Gastrocnemius medialis (tissue), 4 donors: ENCODE measurements at regions not wholly inside any gene's neighbourhood (a gene's known extent, or its start where the extent isn't known, plus 50 kb on each side); places are given as distances from the start of the nearest gene placed in this dataset.

Experiments used
- ATAC-seq, 2 donors: fragments of 150-250 bp; one replicate each; pipeline ENCODE4 v1.9.1; 2016
- DNase-seq, 2 donors: peaks; one replicate each; pipeline ENCODE4 v3.0.0-alpha.2; 2019
- H3K27ac ChIP-seq, 4 donors: fragments of 200-600 bp; sonication (generic); 1 replicate in 1 of 4; 2 replicates in 3 of 4; pipeline ENCODE4 v1.5.1; 2016 to 2018; ENCODE audit warnings: mild to moderate bottlenecking in 2 of 4, moderate library complexity in 1 of 4
- H3K27me3 ChIP-seq, 3 donors: fragments of 200-600 bp; sonication (generic) in 2 of 3; 1 replicate in 1 of 3; 2 replicates in 2 of 3; pipeline versions ENCODE4 v1.5.1 to v1.6.0; 2016 to 2019; ENCODE audit warnings: mild to moderate bottlenecking in 1 of 3, moderate library complexity in 1 of 3
- H3K36me3 ChIP-seq, 2 donors: fragments of 200-600 bp; sonication (generic) in 1 of 2; one replicate each; pipeline ENCODE4 v1.5.1; 2017 to 2018
- H3K4me1 ChIP-seq, 2 donors: fragments of 200-600 bp; sonication (generic) in 1 of 2; one replicate each; pipeline ENCODE4 v1.5.1; 2016 to 2017; ENCODE audit warnings: mild to moderate bottlenecking in 2 of 2
- H3K4me3 ChIP-seq, 4 donors: fragments of 200-600 bp; sonication (generic) in 3 of 4; 1 replicate in 1 of 4; 2 replicates in 3 of 4; pipeline ENCODE4 v1.5.1; 2016 to 2019; ENCODE audit warnings: mild to moderate bottlenecking in 2 of 4
- H3K9me3 ChIP-seq, 3 donors: fragments of 200-600 bp; sonication (generic) in 2 of 3; 1 replicate in 1 of 3; 2 replicates in 2 of 3; pipeline ENCODE4 v1.5.1; 2016 to 2019
- CTCF ChIP-seq, 5 experiments: fragments of 450-650 bp in 3 of 5; fragments of 200-600 bp in 2 of 5; sonication (generic) in 2 of 5; IDR thresholded peaks in 4 of 5; conservative IDR thresholded peaks in 1 of 5; 1 replicate in 4 of 5; 2 replicates in 1 of 5; pipeline ENCODE4 v1.5.1; 2016 to 2019; ENCODE audit warnings: antibody characterized with exemption in 5 of 5, mild to moderate bottlenecking in 3 of 5, moderate library complexity in 3 of 5
- POLR2A ChIP-seq, 2 donors: fragments of 450-650 bp; IDR thresholded peaks; one replicate each; pipeline ENCODE4 v1.6.1; 2017; ENCODE audit warnings: antibody characterized with exemption in 2 of 2, mild to moderate bottlenecking in 2 of 2, moderate library complexity in 2 of 2
- in situ Hi-C, 4 donors: fragments of 200-750 bp; cut with MboI; loops; one replicate each; pipeline versions ENCODE4 v1.15.0 to v1.8.0; 2017; ENCODE audit warnings: low sequenced_read_pairs in 4 of 4
- intact Hi-C: fragments of 100-400 bp; cut with DNase I; formaldehyde crosslinking; loops from one replicate; pipeline ENCODE4 v1.15.1; 2023; ENCODE audit warnings: low total_unique reads

GRCh38 chr19:30638889-30639288 lies 266.7 kb downstream of the ZNF536 start:
- DNase-seq (no peak), ATAC-seq (no peak)
- Histone ChIP-seq H3K4me1 (no peaks in the 10 kb centered on the region), H3K36me3 (no peaks in the 10 kb centered on the region), H3K9me3 (no peaks in the 10 kb centered on the region), H3K27ac (no peak overlapping the region), H3K27me3 (no peaks in the 10 kb centered on the region), H3K4me3 (no peak overlapping the region)
- TF ChIP-seq CTCF (IDR thresholded peaks at IDR 0.05 in 4 of 5, conservative IDR thresholded peaks at IDR 0.05 in 1 of 5) (no peak), POLR2A (IDR thresholded peaks at IDR 0.05) (no peak)
- in situ Hi-C loops (loop anchor here in 1 of 4 donors (25.0 kb wide), 1 partner anchor 877 kb away; no protein-coding TSS in a partner anchor), intact Hi-C loops (no loop called here)

GRCh38 chr19:30637926-30638325 lies 265.7 kb downstream of the ZNF536 start:
- Histone ChIP-seq H3K27me3 (no peaks in the 10 kb centered on the region), H3K9me3 (no peaks in the 10 kb centered on the region), H3K27ac (no peak overlapping the region), H3K4me1 (no peaks in the 10 kb centered on the region), H3K36me3 (no peaks in the 10 kb centered on the region), H3K4me3 (no peak overlapping the region)
- no peak for DNase-seq
- no peak for ATAC-seq
- TF ChIP-seq POLR2A (IDR thresholded peaks at IDR 0.05) (no peak), CTCF (IDR thresholded peaks at IDR 0.05 in 4 of 5, conservative IDR thresholded peaks at IDR 0.05 in 1 of 5) (no peak)
- intact Hi-C loops (no loop called here), in situ Hi-C loops (loop anchor here in 1 of 4 donors (25.0 kb wide), 1 partner anchor 876 kb away; no protein-coding TSS in a partner anchor)

- DNase-seq (no peak), ATAC-seq (no peak)
- H3K4me1 ChIP-seq, result no peaks in the 10 kb centered on the region
- no peaks in the 10 kb centered on the region for H3K36me3 ChIP-seq
- H3K27ac ChIP-seq, result no peak overlapping the region
- H3K4me3 ChIP-seq, result no peak overlapping the region
- no peaks in the 10 kb centered on the region for H3K9me3 ChIP-seq
- in situ Hi-C loops (loop anchor here in 1 of 4 donors (25.0 kb wide), 1 partner anchor 873 kb away; no protein-coding TSS in a partner anchor), intact Hi-C loops (no loop called here)
- H3K27me3 ChIP-seq, result no peaks in the 10 kb centered on the region
- TF ChIP-seq CTCF (IDR thresholded peaks at IDR 0.05 in 4 of 5, conservative IDR thresholded peaks at IDR 0.05 in 1 of 5), result no peak
- no peak for TF ChIP-seq POLR2A (IDR thresholded peaks at IDR 0.05)
Measured at GRCh38 chr19:30634996-30635975, 263.1 kb downstream of the ZNF536 start.

- Histone ChIP-seq H3K36me3 (no peaks in the 10 kb centered on the region), H3K9me3 (no peaks in the 10 kb centered on the region), H3K27me3 (no peaks in the 10 kb centered on the region), H3K27ac (no peak overlapping the region), H3K4me3 (no peak overlapping the region), H3K4me1 (no peaks in the 10 kb centered on the region)
- ATAC-seq, result no peak
- in situ Hi-C loops (loop anchor here in 1 of 4 donors (25.0 kb wide), 1 partner anchor 872 kb away; no protein-coding TSS in a partner anchor), intact Hi-C loops (no loop called here)
- no peak for TF ChIP-seq POLR2A (IDR thresholded peaks at IDR 0.05)
- no peak for TF ChIP-seq CTCF (IDR thresholded peaks at IDR 0.05 in 4 of 5, conservative IDR thresholded peaks at IDR 0.05 in 1 of 5)
- no peak for DNase-seq
Measured at GRCh38 chr19:30634131-30634830, 262.1 kb downstream of the ZNF536 start.
